Heart right ventricle (tissue), 16 donors: ENCODE measurements at regions not wholly inside any gene's neighbourhood (a gene's known extent, or its start where the extent isn't known, plus 50 kb on each side); places are given as distances from the start of the nearest gene placed in this dataset.
"Not testable (repeated sequence)": the region's sequence is repeated elsewhere in the genome, so short reads cannot be mapped to it uniquely, and the experiment has no call there.

Experiments
- ATAC-seq, 8 donors: fragments of 200-7000 bp; cut with Tn5 transposase; one replicate each; pipeline ENCODE4 v1.9.1; 2020; ENCODE audit warnings: mild to moderate bottlenecking in 8 of 8, moderate library complexity in 8 of 8, moderate number of reproducible peaks in 1 of 8
- DNase-seq, 2 donors: peaks; one replicate each; pipeline ENCODE4 v3.0.0-alpha.2; 2020
- H3K27ac ChIP-seq, 10 donors: fragments of 200-600 bp; sonication (generic) in 2 of 10; one replicate each; pipeline versions ENCODE4 v1.5.0 to v1.8.0; 2020 to 2022; ENCODE audit warnings: mild to moderate bottlenecking in 3 of 10
- H3K27me3 ChIP-seq, 7 donors: fragments of 200-600 bp; one replicate each; pipeline ENCODE4 v1.8.0; 2021 to 2022; ENCODE audit warnings: mild to moderate bottlenecking in 2 of 7
- H3K36me3 ChIP-seq, 9 donors: fragments of 200-600 bp; sonication (generic) in 1 of 9; one replicate each; pipeline versions ENCODE4 v1.5.0 to v1.8.0; 2020 to 2022; ENCODE audit warnings: mild to moderate bottlenecking in 2 of 9
- H3K4me1 ChIP-seq, 9 donors: fragments of 200-600 bp; sonication (generic) in 1 of 9; one replicate each; pipeline versions ENCODE4 v1.5.0 to v1.8.0; 2020 to 2022; ENCODE audit warnings: mild to moderate bottlenecking in 4 of 9
- H3K4me3 ChIP-seq, 10 donors: fragments of 200-600 bp; sonication (generic) in 2 of 10; one replicate each; pipeline versions ENCODE4 v1.5.0 to v1.8.0; 2020 to 2022; ENCODE audit warnings: mild to moderate bottlenecking in 7 of 10, moderate library complexity in 2 of 10
- H3K9me3 ChIP-seq, 11 donors: fragments of 200-600 bp in 10 of 11; sonication (generic) in 2 of 11; one replicate each; pipeline versions ENCODE4 v1.5.0 to v1.8.0; 2013 to 2022; ENCODE audit warnings: mild to moderate bottlenecking in 2 of 11, control low read depth in 1 of 11, moderate library complexity in 1 of 11
- CTCF ChIP-seq, 9 donors: fragments of 200-600 bp; sonication (generic) in 2 of 9; IDR thresholded peaks; one replicate each; pipeline versions ENCODE4 v1.5.0 to v1.8.0; 2021 to 2022; ENCODE audit warnings: antibody characterized with exemption in 9 of 9, mild to moderate bottlenecking in 5 of 9, moderate library complexity in 1 of 9
- WGBS, 2 donors: extraction: QIAGEN DNeasy Blood & Tissue Kit; methylation state at CpG; one replicate each; pipeline ENCODE4 v1.1.7; 2013; ENCODE audit warnings: inconsistent platforms in 1 of 2; 5-methylcytosine and 5-hydroxymethylcytosine counted together
- intact Hi-C, 10 donors: fragments of 100-400 bp; cut with DNase I; formaldehyde crosslinking; loops; one replicate each; pipeline versions ENCODE4 v1.11.1 to v1.14.2; 2022
- donor health status: Arrhythmogenic right ventricular cardiomyopathy.
- donor health status: ischemic (EF 13 %, LVEDD 7.1; RV severe dilation, severe dysfunction).
- donor health status: healthy with polysubstance abuse.
- donor health status: DM: no; HTN: yes; CAD: no.
- donor health status: DM: no; HTN: no; CAD: no.
- donor health status: ischemic (EF 25% LVEDD 6.9; RV normal size, moderate dysfunction).
- donor health status: ischemic (EF 25% LVEDD 5.7; RV mildly dilated, moderate dysfunction).
- donor health status: healthy.
- donor health status: DM: yes; HTN: yes; CAD: no.
- donor health status: Ischemic cardiomyopathy.
- donor health status: ischemic (EF 35%, LVEDD 5.7; RV mildly dilated, moderate dysfunction).
- donor health status: nonischemic (EF 11% LVEDD 7.7; RV severe dilation, severe dysfunction).
- donor health status: DM: yes; HTN: yes; CAD: no.
- donor health status: PGD.
- donor health status: ischemic (EF 29% LVEDD 5.4; RV normal size, mild dysfunction).
- donor health status: nonischemic (EF 23%, LVEDD 6.1; RV moderate dilation, normal function).

GRCh38 chrX:94655180-94655579 lies 981.2 kb downstream of the FAM133A start:
- Histone ChIP-seq H3K4me3 (no peak overlapping the region), H3K36me3 (no peaks in the 10 kb centered on the region), H3K4me1 (no peaks in the 10 kb centered on the region), H3K27ac (no peak overlapping the region), H3K27me3 (no peaks in the 10 kb centered on the region), H3K9me3 (no peaks in the 10 kb centered on the region)
- TF ChIP-seq CTCF (IDR thresholded peaks at IDR 0.05): no peak
- 29 to 51% methylated on average over 1 of the region's 1 CpG for whole genome bisulfite sequencing, 2 donors
- ATAC-seq: no peak
- intact Hi-C loops: no loop called here
- DNase-seq: no peak

GRCh38 chrX:94662689-94663088 lies 988.7 kb downstream of the FAM133A start:
- Histone ChIP-seq H3K36me3 (no peaks in the 10 kb centered on the region), H3K4me1 (no peaks in the 10 kb centered on the region), H3K27ac (no peak overlapping the region), H3K27me3 (peaks cover 0 to 7% (median 0%) of the 10 kb centered on the region in 7 donors), H3K4me3 (no peak overlapping the region), H3K9me3 (no peaks in the 10 kb centered on the region)
- no peak for TF ChIP-seq CTCF (IDR thresholded peaks at IDR 0.05)
- no peak for DNase-seq
- intact Hi-C loops: no loop called here
- no peak for ATAC-seq

GRCh38 chrX:94676285-94676684 lies 1002.3 kb downstream of the FAM133A start:
- Histone ChIP-seq H3K27me3 (peaks cover 0 to 10% (median 0%) of the 10 kb centered on the region in 7 donors), H3K36me3 (no peaks in the 10 kb centered on the region), H3K27ac (no peak overlapping the region), H3K4me1 (no peaks in the 10 kb centered on the region), H3K4me3 (no peak overlapping the region), H3K9me3 (no peaks in the 10 kb centered on the region)
- intact Hi-C loops: no loop called here
- DNase-seq (no peak), ATAC-seq (no peak)
- no peak for TF ChIP-seq CTCF (IDR thresholded peaks at IDR 0.05)
- WGBS, 2 donors: 70 to 82% methylated on average over 2 of the region's 2 CpGs

GRCh38 chrX:94686071-94686470 lies 1012.1 kb downstream of the FAM133A start:
- ATAC-seq (no peak), DNase-seq (no peak)
- 32 to 42% methylated on average over 2 of the region's 2 CpGs for WGBS, 2 donors
- no peak for TF ChIP-seq CTCF (IDR thresholded peaks at IDR 0.05)
- Histone ChIP-seq H3K9me3 (peaks cover 0 to 11% (median 0%) of the 10 kb centered on the region in 11 donors), H3K27me3 (peaks cover 0 to 23% (median 0%) of the 10 kb centered on the region in 7 donors), H3K27ac (no peak overlapping the region), H3K4me1 (no peaks in the 10 kb centered on the region), H3K4me3 (no peak overlapping the region), H3K36me3 (no peaks in the 10 kb centered on the region)
- intact Hi-C loops: no loop called here

- no peak overlapping the region for H3K4me3 ChIP-seq
- no peak for ATAC-seq
- H3K9me3 ChIP-seq: peaks cover 0 to 6% (median 0%) of the 10 kb centered on the region in 11 donors
- no peak for TF ChIP-seq CTCF (IDR thresholded peaks at IDR 0.05)
- no peak for DNase-seq
- no peak overlapping the region for H3K27ac ChIP-seq
- no peaks in the 10 kb centered on the region for H3K27me3 ChIP-seq
- H3K36me3 ChIP-seq: no peaks in the 10 kb centered on the region
- intact Hi-C loops: no loop called here
- 22 to 36% methylated on average over 3 of the region's 3 CpGs for WGBS, 2 donors
- H3K4me1 ChIP-seq: no peaks in the 10 kb centered on the region
Observed at GRCh38 chrX:94695910-94696309, 1021.9 kb downstream of the FAM133A start.

- not testable (repeated sequence) for H3K9me3 ChIP-seq
Observed at GRCh38 chrX:94704348-94705256, 1030.6 kb downstream of the FAM133A start.

More at GRCh38 chrX:94704348-94705256, 1030.6 kb downstream of the FAM133A start:
- DNase-seq, H3K36me3 ChIP-seq, ATAC-seq, H3K4me1 ChIP-seq, H3K27ac ChIP-seq, H3K27me3 ChIP-seq, H3K4me3 ChIP-seq, intact Hi-C loops: not testable (repeated sequence)
- 86 to 88% methylated on average over 11 to 13 of the region's 15 CpGs for WGBS, 2 donors
